Sigmoid colon (tissue), 6 donors: ENCODE measurements at regions not wholly inside any gene's neighbourhood (a gene's known extent, or its start where the extent isn't known, plus 50 kb on each side); places are given as distances from the start of the nearest gene placed in this dataset.

Experiments
- DNase-seq: peaks from one replicate; pipeline ENCODE4 v3.0.0-alpha.2; 2019
- H3K27ac ChIP-seq, 4 donors: fragments of 200-600 bp; sonication (generic); one replicate each; pipeline ENCODE4 v1.5.1; 2016 to 2019; ENCODE audit warnings: mild to moderate bottlenecking in 1 of 4
- H3K27me3 ChIP-seq, 3 donors: fragments of 200-600 bp; sonication (generic); one replicate each; pipeline ENCODE4 v1.5.1; 2019; ENCODE audit warnings: mild to moderate bottlenecking in 1 of 3
- H3K36me3 ChIP-seq, 4 donors: fragments of 200-600 bp; sonication (generic); one replicate each; pipeline ENCODE4 v1.5.1; 2016 to 2019
- H3K4me1 ChIP-seq, 4 donors: fragments of 200-600 bp; sonication (generic); one replicate each; pipeline ENCODE4 v1.5.1; 2017 to 2019
- H3K4me3 ChIP-seq, 4 donors: fragments of 200-600 bp; sonication (generic); one replicate each; pipeline ENCODE4 v1.5.1; 2017 to 2019; ENCODE audit warnings: mild to moderate bottlenecking in 2 of 4, moderate library complexity in 1 of 4
- H3K9me3 ChIP-seq, 4 donors: fragments of 200-600 bp in 3 of 4; sonication (generic) in 3 of 4; one replicate each; pipeline versions ENCODE4 v1.5.1 to v1.6.1; 2013 to 2019
- EP300 ChIP-seq, 4 donors: sonication (generic); formaldehyde crosslinking; IDR thresholded peaks; one replicate each; pipeline ENCODE4 v1.6.1; 2017; ENCODE audit warnings: antibody characterized with exemption in 4 of 4
- POLR2A ChIP-seq, 2 donors: fragments of 450-650 bp; IDR thresholded peaks; one replicate each; pipeline ENCODE4 v1.6.1; 2016; ENCODE audit warnings: antibody characterized with exemption in 2 of 2, mild to moderate bottlenecking in 2 of 2, moderate library complexity in 2 of 2
- POLR2AphosphoS5 ChIP-seq, 4 donors: sonication (generic); formaldehyde crosslinking; IDR thresholded peaks; one replicate each; pipeline ENCODE4 v1.6.1; 2017; ENCODE audit warnings: antibody characterized with exemption in 4 of 4
- WGBS, 2 donors: extraction: QIAGEN DNeasy Blood & Tissue Kit; methylation state at CpG; one replicate each; pipeline ENCODE4 v1.1.7; 2013; 5-methylcytosine and 5-hydroxymethylcytosine counted together
- intact Hi-C: fragments of 100-400 bp; cut with DNase I; formaldehyde crosslinking; loops from one replicate; pipeline ENCODE4 v1.15.1; 2023
- TF ChIP-seq, protein P1 (sequence below), 4 experiments: fragments of 450-650 bp in 3 of 4; fragments of 200-600 bp in 1 of 4; IDR thresholded peaks; one replicate each; pipeline ENCODE4 v1.5.1; 2016 to 2019; ENCODE audit warnings: antibody characterized with exemption in 4 of 4, mild to moderate bottlenecking in 3 of 4, moderate library complexity in 2 of 4
- donor health status: healthy with polysubstance abuse.
- donor health status: healthy.

DNA sequence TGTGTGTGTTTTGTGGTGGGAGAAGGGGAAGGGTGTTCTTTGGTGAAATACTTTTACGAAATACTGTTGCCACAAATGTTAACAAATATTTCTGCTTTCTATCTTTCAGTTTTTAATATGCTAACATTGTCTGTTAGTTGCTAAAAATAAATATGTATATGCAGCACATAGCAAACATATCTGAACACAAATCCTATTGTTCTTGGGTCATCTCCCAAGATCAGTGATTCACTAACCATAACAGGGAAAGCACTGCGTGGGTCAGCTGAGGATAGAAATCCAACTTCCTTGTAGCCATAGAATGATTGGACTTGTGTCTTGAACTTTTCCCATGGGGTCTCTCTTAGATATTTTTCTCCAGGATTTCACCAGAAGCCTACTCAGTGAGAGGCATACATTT lies 250.3 kb upstream of the FAM47A start:
- Histone ChIP-seq H3K4me3 (no peak overlapping the region), H3K36me3 (no peaks in the 10 kb centered on the region), H3K9me3 (no peaks in the 10 kb centered on the region), H3K27me3 (no peaks in the 10 kb centered on the region), H3K4me1 (no peaks in the 10 kb centered on the region), H3K27ac (no peak overlapping the region)
- intact Hi-C loops, result no loop called here
- DNase-seq, result no peak
- 48 to 74% methylated on average over 2 of the region's 2 CpGs for WGBS, 2 donors
- no peak for TF ChIP-seq POLR2A (IDR thresholded peaks at IDR 0.05)
- TF ChIP-seq EP300 (IDR thresholded peaks at IDR 0.05), result no peak
- TF ChIP-seq POLR2AphosphoS5 (IDR thresholded peaks at IDR 0.05), result no peak
- TF ChIP-seq, protein P1, sequence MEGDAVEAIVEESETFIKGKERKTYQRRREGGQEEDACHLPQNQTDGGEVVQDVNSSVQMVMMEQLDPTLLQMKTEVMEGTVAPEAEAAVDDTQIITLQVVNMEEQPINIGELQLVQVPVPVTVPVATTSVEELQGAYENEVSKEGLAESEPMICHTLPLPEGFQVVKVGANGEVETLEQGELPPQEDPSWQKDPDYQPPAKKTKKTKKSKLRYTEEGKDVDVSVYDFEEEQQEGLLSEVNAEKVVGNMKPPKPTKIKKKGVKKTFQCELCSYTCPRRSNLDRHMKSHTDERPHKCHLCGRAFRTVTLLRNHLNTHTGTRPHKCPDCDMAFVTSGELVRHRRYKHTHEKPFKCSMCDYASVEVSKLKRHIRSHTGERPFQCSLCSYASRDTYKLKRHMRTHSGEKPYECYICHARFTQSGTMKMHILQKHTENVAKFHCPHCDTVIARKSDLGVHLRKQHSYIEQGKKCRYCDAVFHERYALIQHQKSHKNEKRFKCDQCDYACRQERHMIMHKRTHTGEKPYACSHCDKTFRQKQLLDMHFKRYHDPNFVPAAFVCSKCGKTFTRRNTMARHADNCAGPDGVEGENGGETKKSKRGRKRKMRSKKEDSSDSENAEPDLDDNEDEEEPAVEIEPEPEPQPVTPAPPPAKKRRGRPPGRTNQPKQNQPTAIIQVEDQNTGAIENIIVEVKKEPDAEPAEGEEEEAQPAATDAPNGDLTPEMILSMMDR (IDR thresholded peaks at IDR 0.05), result no peak

DNA sequence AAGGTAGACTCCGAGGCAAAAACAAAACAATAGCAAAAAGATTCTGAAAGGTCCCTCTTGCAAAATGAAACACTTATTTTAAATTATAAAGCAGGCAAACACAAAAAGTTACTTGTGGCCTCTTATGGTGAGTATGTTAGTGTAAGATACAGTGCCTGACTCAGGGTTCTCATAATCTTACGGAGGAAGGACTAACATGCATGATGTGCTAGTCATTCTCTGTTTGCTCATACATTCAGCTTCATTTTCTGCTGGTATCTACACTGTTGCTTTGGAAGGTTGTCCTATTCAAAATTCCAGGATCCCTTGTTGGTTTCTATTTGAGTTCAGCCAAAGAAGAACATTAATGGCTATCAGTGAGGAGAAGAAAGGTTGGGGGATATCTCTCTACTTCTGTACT lies 249.1 kb upstream of the FAM47A start:
- Histone ChIP-seq H3K4me3 (no peak overlapping the region), H3K27me3 (no peaks in the 10 kb centered on the region), H3K4me1 (no peaks in the 10 kb centered on the region), H3K9me3 (no peaks in the 10 kb centered on the region), H3K36me3 (no peaks in the 10 kb centered on the region), H3K27ac (no peak overlapping the region)
- 85 to 88% methylated on average over 2 of the region's 2 CpGs for WGBS, 2 donors
- intact Hi-C loops, result no loop called here
- no peak for DNase-seq
- TF ChIP-seq POLR2A (IDR thresholded peaks at IDR 0.05) (no peak), POLR2AphosphoS5 (IDR thresholded peaks at IDR 0.05) (no peak), EP300 (IDR thresholded peaks at IDR 0.05) (no peak)
- TF ChIP-seq, protein P1 (IDR thresholded peaks at IDR 0.05), result no peak

GRCh38 chrX:34379891-34380290 lies 247.8 kb upstream of the FAM47A start:
- WGBS, 2 donors, result 49 to 53% methylated on average over 4 of the region's 4 CpGs
- no peaks in the 10 kb centered on the region for H3K27me3 ChIP-seq
- TF ChIP-seq POLR2AphosphoS5 (IDR thresholded peaks at IDR 0.05) (no peak), EP300 (IDR thresholded peaks at IDR 0.05) (no peak), POLR2A (IDR thresholded peaks at IDR 0.05) (no peak)
- TF ChIP-seq, protein P1 (IDR thresholded peaks at IDR 0.05), result no peak

GRCh38 chrX:34377645-34378044 lies 245.5 kb upstream of the FAM47A start:
- Histone ChIP-seq H3K27me3 (no peaks in the 10 kb centered on the region), H3K9me3 (no peaks in the 10 kb centered on the region), H3K36me3 (no peaks in the 10 kb centered on the region), H3K4me3 (no peak overlapping the region), H3K27ac (no peak overlapping the region), H3K4me1 (no peaks in the 10 kb centered on the region)
- TF ChIP-seq EP300 (IDR thresholded peaks at IDR 0.05), result no peak
- TF ChIP-seq POLR2A (IDR thresholded peaks at IDR 0.05), result no peak
- TF ChIP-seq, protein P1 (IDR thresholded peaks at IDR 0.05), result no peak
- no peak for TF ChIP-seq POLR2AphosphoS5 (IDR thresholded peaks at IDR 0.05)
- intact Hi-C loops, result no loop called here
- no peak for DNase-seq
- 59 to 83% methylated on average over 1 of the region's 1 CpG for WGBS, 2 donors

More at GRCh38 chrX:34379891-34380290, 247.8 kb upstream of the FAM47A start:
- Histone ChIP-seq H3K4me3 (no peak overlapping the region), H3K36me3 (no peaks in the 10 kb centered on the region), H3K9me3 (no peaks in the 10 kb centered on the region), H3K4me1 (no peaks in the 10 kb centered on the region), H3K27ac (no peak overlapping the region)
- intact Hi-C loops, result no loop called here
- no peak for DNase-seq

GRCh38 chrX:34371754-34372153 lies 239.6 kb upstream of the FAM47A start:
- no peaks in the 10 kb centered on the region for H3K4me1 ChIP-seq
- 40 to 62% methylated on average over 1 of the region's 1 CpG for WGBS, 2 donors
- H3K27ac ChIP-seq, result no peak overlapping the region
- H3K9me3 ChIP-seq, result no peaks in the 10 kb centered on the region
- no peak for DNase-seq
- TF ChIP-seq POLR2AphosphoS5 (IDR thresholded peaks at IDR 0.05) (no peak), POLR2A (IDR thresholded peaks at IDR 0.05) (no peak), EP300 (IDR thresholded peaks at IDR 0.05) (no peak)
- TF ChIP-seq, protein P1 (IDR thresholded peaks at IDR 0.05), result no peak
- intact Hi-C loops, result no loop called here
- no peak overlapping the region for H3K4me3 ChIP-seq
- no peaks in the 10 kb centered on the region for H3K27me3 ChIP-seq
- H3K36me3 ChIP-seq, result no peaks in the 10 kb centered on the region
